GM18508 (cell line): ENCODE measurements at regions not wholly inside any gene's neighbourhood (a gene's known extent, or its start where the extent isn't known, plus 50 kb on each side); places are given as distances from the start of the nearest gene placed in this dataset.
"Not testable (repeated sequence)": the region's sequence is repeated elsewhere in the genome, so short reads cannot be mapped to it uniquely, and the experiment has no call there.

ENCODE experiments used
- ATAC-seq: cut with Tn5 transposase; IDR thresholded peaks from one replicate; pipeline ENCODE4 v1.9.1; 2021; ENCODE audit warnings: moderate number of reproducible peaks; ENCODE audit not compliant: insufficient read depth, unreplicated experiment

DNA sequence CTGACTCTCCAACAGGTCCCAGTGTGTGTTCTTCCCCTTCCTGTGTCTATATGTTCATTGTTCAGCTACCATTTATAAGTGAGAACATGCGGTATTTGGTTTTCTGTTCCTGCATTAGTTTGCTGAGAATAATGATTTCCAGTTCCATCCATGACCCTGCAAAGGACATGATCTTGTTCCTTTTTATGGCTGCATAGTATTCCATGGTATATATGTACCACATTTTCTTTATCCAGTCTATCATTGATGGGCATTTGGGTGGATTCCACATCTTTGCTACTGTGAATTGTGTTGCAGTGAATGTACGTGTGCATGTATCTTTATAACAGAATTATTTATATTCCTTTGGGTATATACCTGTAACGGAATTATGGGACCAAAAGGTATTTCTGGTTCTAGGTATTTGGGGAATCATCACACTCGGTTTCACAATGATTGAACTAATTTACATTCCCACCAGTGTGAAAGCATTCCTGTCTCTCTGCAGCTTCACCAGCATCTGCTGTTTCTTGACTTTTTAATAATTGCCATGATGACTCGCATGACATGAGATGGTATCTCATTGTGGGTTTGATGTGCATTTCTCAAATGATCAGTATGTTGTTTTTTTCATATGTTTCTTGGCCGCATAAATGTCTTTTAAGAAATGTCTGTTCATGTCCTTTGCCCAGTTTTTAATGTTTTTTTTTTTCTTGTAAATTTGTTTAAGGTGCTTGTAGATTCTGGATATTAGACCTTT, 60.2 kb downstream of the LSMEM1 start:
- ATAC-seq, result no peak

DNA sequence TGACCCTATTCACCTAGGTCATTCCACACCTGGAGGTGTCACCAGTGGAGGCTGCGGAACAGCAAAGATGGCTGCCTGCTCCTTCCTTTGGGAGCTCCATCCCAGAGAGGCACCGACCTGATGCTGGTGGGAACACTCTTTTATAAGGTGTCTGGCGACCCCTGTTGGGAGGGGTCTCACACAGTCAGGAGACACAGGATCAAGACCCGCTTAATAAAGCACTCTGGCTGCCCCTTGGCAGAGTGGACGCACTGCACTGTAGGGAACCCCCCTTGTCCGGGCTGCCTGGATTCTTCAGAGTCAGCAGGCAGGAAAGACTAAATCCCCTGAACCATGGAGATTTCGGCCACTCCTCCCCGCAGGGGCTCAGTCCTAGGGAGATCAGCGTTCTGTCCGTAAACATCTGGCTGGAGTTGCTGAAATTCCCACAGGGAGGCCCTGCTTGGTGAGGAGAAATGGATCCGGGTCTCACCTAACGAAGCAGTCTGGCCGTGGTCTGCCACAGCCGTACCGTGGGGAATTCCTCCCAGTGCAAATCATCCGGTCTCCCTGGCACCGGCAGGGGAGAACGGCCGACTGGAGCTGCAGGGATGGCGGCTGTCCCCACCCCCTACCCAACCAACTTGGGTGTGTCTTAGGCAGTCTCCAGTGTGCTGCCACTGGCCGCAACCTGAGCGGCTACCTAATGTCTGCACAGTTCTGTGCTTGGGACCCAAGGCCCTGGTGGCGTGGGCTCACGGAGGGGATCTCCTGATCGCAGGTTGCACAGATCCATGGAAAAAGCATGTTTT, 66.1 kb downstream of the LSMEM1 start:
- ATAC-seq, result no peak

- no peak for ATAC-seq
Observed at GRCh38 chr7:112547916-112548315, 67.1 kb downstream of the LSMEM1 start.

DNA sequence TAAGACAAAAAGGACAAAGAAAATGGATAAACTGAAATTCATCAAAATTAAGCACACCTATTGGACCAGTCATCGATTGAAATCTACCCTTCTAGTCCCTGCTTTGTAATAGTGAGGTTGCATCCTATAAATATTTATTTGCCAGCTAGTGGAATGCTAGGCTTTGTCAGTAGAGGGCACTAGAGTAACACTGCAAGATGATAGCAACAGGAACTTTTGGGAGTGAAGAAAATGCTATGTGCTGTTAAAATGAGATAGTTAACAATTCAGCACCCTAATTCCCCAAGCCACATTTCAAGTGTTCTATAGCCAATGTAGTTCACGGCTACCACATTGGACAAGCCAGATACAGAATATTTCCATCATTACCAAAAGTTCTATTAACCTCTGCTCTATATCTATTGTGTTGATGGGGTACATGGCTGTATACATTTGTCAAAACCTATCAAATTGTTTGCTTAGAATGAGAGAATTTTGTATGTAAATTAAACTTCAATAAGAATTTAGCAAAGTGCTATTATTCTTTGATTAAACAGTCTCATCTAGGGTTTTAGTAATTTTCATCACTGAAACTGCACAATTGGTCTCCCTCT, 69.8 kb downstream of the LSMEM1 start:
- ATAC-seq, result peak; percentile 91

- not testable (repeated sequence) for ATAC-seq
Observed at GRCh38 chr7:112551521-112551920, 70.7 kb downstream of the LSMEM1 start.

DNA sequence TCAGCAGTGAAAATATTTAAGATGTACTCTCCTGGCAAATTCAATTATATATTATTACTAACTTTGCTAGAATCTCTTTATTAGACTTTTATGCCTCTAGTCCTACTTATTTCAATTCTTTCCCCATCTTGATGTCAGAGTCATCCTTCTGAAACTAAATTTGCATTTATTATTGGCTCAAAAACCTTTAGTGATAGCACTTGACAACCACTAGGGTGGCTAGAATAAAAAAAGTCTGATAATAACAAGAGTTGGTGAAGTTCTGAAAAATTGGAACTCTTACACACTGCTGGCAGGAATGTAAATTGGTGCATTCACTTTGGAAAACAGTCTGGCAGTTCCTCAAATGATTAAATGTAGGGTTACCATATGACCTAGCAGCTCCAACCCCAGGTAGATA, 73.8 kb downstream of the LSMEM1 start:
- ATAC-seq, result no peak

DNA sequence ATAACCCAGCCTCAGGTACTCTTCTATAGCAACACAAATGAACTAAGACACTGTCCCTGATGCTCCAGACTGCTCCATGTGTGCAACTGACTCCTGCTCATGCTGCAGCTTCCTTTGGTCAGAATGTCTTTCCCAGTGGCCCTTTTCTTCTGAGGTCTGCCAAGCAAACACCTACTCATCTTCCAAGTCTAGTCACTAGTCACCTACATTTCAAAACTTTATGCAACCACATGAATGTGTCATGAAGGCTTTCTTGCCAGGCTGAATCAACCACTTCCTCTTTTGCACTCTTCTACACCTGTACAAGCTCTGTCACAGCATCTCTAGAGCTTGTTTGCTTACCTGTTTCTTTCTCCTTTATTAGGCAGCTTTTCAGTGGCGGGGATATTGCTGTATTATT, 75.8 kb downstream of the LSMEM1 start:
- ATAC-seq, result peak; percentile 98

DNA sequence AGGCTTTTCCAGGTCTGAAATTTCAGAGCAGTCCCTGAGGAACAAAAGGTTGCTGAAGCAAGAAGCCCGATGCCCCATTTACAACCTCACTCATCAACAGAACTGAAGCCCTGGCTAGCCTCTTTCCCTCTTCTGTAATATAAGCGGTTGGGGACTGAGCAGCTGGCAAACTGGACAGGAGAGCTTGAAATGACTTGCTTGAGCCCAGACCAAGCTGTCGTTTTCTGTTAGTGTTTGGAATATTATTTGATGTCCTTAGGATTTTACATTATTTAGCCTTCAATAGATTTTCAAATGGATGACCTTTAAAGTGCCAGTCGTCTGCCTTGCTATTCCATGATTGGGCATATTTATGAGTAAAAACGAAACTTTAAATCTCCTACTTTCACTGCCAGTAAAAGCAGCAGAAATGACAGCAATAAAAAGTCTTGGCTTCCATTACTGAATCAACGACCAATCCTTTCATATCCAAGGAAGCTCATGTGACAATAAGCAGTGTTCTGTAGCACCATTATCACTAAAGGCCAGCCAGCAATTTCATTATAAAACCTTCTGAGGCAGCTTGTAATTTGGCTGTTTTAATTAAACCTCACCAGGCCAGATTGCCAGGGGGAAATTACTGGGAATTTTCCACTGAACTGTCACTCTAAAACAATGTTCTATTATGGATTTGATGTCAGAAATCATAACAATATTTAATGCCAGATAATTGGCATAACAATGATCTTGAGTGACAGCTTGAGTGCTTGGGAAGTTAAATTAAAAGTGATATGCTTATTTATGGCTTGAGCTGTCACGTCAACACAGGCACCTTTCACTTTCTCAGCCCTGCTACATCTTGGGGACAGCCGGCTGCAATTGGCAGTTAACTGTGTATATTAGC, 85.9 kb downstream of the LSMEM1 start:
- no peak for ATAC-seq

GRCh38 chr7:112567388-112567787, 86.6 kb downstream of the LSMEM1 start:
- no peak for ATAC-seq

- no peak for ATAC-seq
Observed at GRCh38 chr7:112571852-112572607, 91.2 kb downstream of the LSMEM1 start.

- no peak for ATAC-seq
Observed at GRCh38 chr7:112572669-112573301, 92.0 kb downstream of the LSMEM1 start.

GRCh38 chr7:112573302-112574039, 92.7 kb downstream of the LSMEM1 start:
- no peak for ATAC-seq

DNA sequence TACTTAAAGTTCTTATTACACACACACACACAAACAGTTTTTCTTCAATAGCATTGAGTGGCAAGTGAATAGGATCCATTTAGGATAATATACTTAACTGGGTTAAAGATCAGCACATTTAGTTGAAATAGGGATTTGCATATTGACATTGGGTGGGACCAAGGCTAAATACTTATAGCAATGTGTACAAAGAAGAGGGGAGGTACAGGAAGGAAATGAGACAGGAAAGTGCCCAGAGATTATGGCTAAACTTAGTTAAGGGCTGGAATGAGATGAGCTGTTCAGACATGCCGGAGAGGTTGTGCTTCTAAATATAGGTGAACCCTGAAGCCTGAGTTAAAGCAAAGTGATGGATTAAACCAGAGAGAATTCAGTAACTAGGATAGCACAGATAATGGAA, 95.1 kb downstream of the LSMEM1 start:
- ATAC-seq, result no peak

- ATAC-seq, result no peak
Observed at GRCh38 chr7:112579388-112579787, 98.6 kb downstream of the LSMEM1 start.

GRCh38 chr7:112580717-112581435, 100.1 kb downstream of the LSMEM1 start:
- ATAC-seq, result no peak

- no peak for ATAC-seq
Observed at GRCh38 chr7:112581529-112581928, 100.7 kb downstream of the LSMEM1 start.

DNA sequence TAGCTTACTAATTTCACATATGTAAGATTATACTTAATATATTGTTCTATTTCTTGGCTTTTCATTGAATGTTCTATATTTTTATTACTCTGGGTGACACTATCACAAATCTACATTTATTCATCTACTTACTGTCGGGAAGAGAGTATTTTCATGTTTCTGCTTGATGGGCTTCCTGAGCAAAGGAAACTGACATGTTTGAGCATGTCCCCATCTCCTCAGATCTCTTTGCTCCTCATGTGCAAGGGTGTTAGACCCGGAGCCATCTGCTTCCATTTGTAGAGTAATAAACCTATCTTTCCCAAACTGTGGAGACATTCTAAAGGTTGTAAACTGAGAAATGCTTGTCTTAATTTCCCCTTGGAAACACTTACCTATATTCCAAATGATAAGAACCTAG, 103.5 kb downstream of the LSMEM1 start:
- ATAC-seq, result no peak

DNA sequence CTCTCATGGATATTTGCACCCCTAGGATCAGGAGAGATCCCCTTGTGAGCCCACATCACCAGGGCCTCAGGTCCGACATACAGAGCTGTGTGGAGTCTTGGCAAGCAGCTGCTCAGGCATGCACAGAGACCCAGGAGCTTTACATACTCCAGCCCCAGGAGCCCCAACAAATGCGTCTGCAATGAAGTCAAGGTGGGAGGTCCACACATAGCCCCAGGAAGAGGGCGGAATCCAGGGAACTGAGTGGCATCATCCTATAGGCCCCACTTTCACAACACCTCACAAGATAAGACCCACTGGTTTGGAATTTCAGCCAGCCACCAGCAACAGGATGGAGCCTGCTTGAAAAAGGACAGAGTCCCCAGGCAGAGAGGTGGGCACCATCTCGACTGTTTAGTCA, 106.7 kb downstream of the LSMEM1 start:
- ATAC-seq, result no peak
